Activated naive CD4-positive, alpha-beta T cell treated with anti-CD3 and anti-CD28 coated beads for 36 hours (primary cell): ENCODE measurements at regions not wholly inside any gene's neighbourhood (a gene's known extent, or its start where the extent isn't known, plus 50 kb on each side); places are given as distances from the start of the nearest gene placed in this dataset.
A peak's percentile ranks its signal among the peaks of the same experiment; 100 is the strongest.

Experiments used
- CTCF ChIA-PET: fragments of 350-600 bp; sonication (Branson Sonifier 250); formaldehyde crosslinking; loops from one replicate; lab custom pipeline; 2021; ENCODE audit warnings: antibody characterized with exemption; lab: Charles Lee
- DNase-seq: peaks from one replicate; pipeline ENCODE4 v3.0.0-alpha.2; 2020
- H3K27ac Mint-ChIP-seq: one replicate; pipeline ENCODE4 v1.8.0; 2021; ENCODE audit warnings: mild to moderate bottlenecking, mixed read lengths
- H3K27me3 Mint-ChIP-seq: one replicate; pipeline ENCODE4 v1.8.0; 2021; ENCODE audit warnings: low read depth, mixed read lengths
- H3K36me3 Mint-ChIP-seq: one replicate; pipeline ENCODE4 v1.8.0; 2021; ENCODE audit warnings: low read depth, mixed read lengths
- H3K4me1 Mint-ChIP-seq: one replicate; pipeline ENCODE4 v1.8.0; 2021; ENCODE audit warnings: low read depth, mixed read lengths
- H3K4me3 Mint-ChIP-seq: one replicate; pipeline ENCODE4 v1.8.0; 2021; ENCODE audit warnings: mild to moderate bottlenecking, moderate library complexity, mixed read lengths
- H3K9me3 Mint-ChIP-seq: one replicate; pipeline ENCODE4 v1.8.0; 2021; ENCODE audit warnings: mixed read lengths
- intact Hi-C: fragments of 100-400 bp; cut with micrococcal nuclease; formaldehyde crosslinking; loops from one replicate; pipeline ENCODE4 v1.15.1; 2023

GRCh38 chr7:13308423-13308822 is 621.0 kb downstream of the ARL4A start:
- H3K9me3 Mint-ChIP-seq: peaks cover 5% of the 10 kb centered on the region
- intact Hi-C loops: no loop called here
- CTCF ChIA-PET: interaction anchor here (0.6 kb wide), 2 partner anchors 612 to 1537 kb away, joined by 3 to 4 read pairs; no protein-coding TSS in a partner anchor
- H3K4me1 Mint-ChIP-seq: no peaks in the 10 kb centered on the region
- H3K36me3 Mint-ChIP-seq: no peaks in the 10 kb centered on the region
- H3K27me3 Mint-ChIP-seq: no peaks in the 10 kb centered on the region
- H3K27ac Mint-ChIP-seq: no peak overlapping the region
- DNase-seq: no peak
- no peak overlapping the region for H3K4me3 Mint-ChIP-seq

- H3K27ac Mint-ChIP-seq: no peak overlapping the region
- no peaks in the 10 kb centered on the region for H3K4me1 Mint-ChIP-seq
- H3K36me3 Mint-ChIP-seq: no peaks in the 10 kb centered on the region
- H3K9me3 Mint-ChIP-seq: peaks cover 5% of the 10 kb centered on the region
- intact Hi-C loops: no loop called here
- no peak for DNase-seq
- CTCF ChIA-PET: no interaction called here
- H3K4me3 Mint-ChIP-seq: no peak overlapping the region
- H3K27me3 Mint-ChIP-seq: no peaks in the 10 kb centered on the region
Observed at GRCh38 chr7:13309535-13309934, 622.1 kb downstream of the ARL4A start.

- no peak overlapping the region for H3K27ac Mint-ChIP-seq
- no peaks in the 10 kb centered on the region for H3K27me3 Mint-ChIP-seq
- H3K9me3 Mint-ChIP-seq: peaks cover 5% of the 10 kb centered on the region
- intact Hi-C loops: no loop called here
- CTCF ChIA-PET: no interaction called here
- DNase-seq: peak; percentile 7
- H3K4me1 Mint-ChIP-seq: no peaks in the 10 kb centered on the region
- H3K36me3 Mint-ChIP-seq: no peaks in the 10 kb centered on the region
- no peak overlapping the region for H3K4me3 Mint-ChIP-seq
Observed at GRCh38 chr7:13312307-13312706, 624.9 kb downstream of the ARL4A start.

- no peaks in the 10 kb centered on the region for H3K27me3 Mint-ChIP-seq
- no peak overlapping the region for H3K27ac Mint-ChIP-seq
- CTCF ChIA-PET: no interaction called here
- no peaks in the 10 kb centered on the region for H3K9me3 Mint-ChIP-seq
- H3K4me1 Mint-ChIP-seq: no peaks in the 10 kb centered on the region
- H3K4me3 Mint-ChIP-seq: no peak overlapping the region
- DNase-seq: no peak
- no peaks in the 10 kb centered on the region for H3K36me3 Mint-ChIP-seq
- intact Hi-C loops: no loop called here
Observed at GRCh38 chr7:13320333-13320732, 632.9 kb downstream of the ARL4A start.

- Mint-ChIP-seq H3K9me3 (no peaks in the 10 kb centered on the region), H3K4me3 (no peak overlapping the region), H3K4me1 (no peaks in the 10 kb centered on the region), H3K36me3 (no peaks in the 10 kb centered on the region), H3K27ac (no peak overlapping the region), H3K27me3 (no peaks in the 10 kb centered on the region)
- DNase-seq: no peak
- CTCF ChIA-PET: no interaction called here
- intact Hi-C loops: no loop called here
Observed at GRCh38 chr7:13321316-13321715, 633.9 kb downstream of the ARL4A start.

- H3K4me3 Mint-ChIP-seq: no peak overlapping the region
- H3K4me1 Mint-ChIP-seq: no peaks in the 10 kb centered on the region
- intact Hi-C loops: no loop called here
- no peaks in the 10 kb centered on the region for H3K36me3 Mint-ChIP-seq
- H3K9me3 Mint-ChIP-seq: no peaks in the 10 kb centered on the region
- CTCF ChIA-PET: interaction anchor here (0.6 kb wide), 1 partner anchor 322 kb away, joined by 6 read pairs; no protein-coding TSS in a partner anchor
- H3K27ac Mint-ChIP-seq: no peak overlapping the region
- DNase-seq: no peak
- H3K27me3 Mint-ChIP-seq: no peaks in the 10 kb centered on the region
Observed at GRCh38 chr7:13322126-13322525, 634.7 kb downstream of the ARL4A start.

- Mint-ChIP-seq H3K4me3 (no peak overlapping the region), H3K36me3 (no peaks in the 10 kb centered on the region), H3K4me1 (no peaks in the 10 kb centered on the region), H3K9me3 (no peaks in the 10 kb centered on the region), H3K27ac (no peak overlapping the region), H3K27me3 (no peaks in the 10 kb centered on the region)
- DNase-seq: no peak
- intact Hi-C loops: no loop called here
- CTCF ChIA-PET: no interaction called here
Observed at GRCh38 chr7:13327669-13328068, 640.2 kb downstream of the ARL4A start.

- Mint-ChIP-seq H3K4me3 (no peak overlapping the region), H3K36me3 (no peaks in the 10 kb centered on the region), H3K27me3 (no peaks in the 10 kb centered on the region), H3K27ac (no peak overlapping the region), H3K9me3 (no peaks in the 10 kb centered on the region), H3K4me1 (no peaks in the 10 kb centered on the region)
- CTCF ChIA-PET: no interaction called here
- intact Hi-C loops: no loop called here
- no peak for DNase-seq
Observed at GRCh38 chr7:13333371-13333770, 645.9 kb downstream of the ARL4A start.

- H3K9me3 Mint-ChIP-seq: no peaks in the 10 kb centered on the region
- DNase-seq: no peak
- no peaks in the 10 kb centered on the region for H3K36me3 Mint-ChIP-seq
- intact Hi-C loops: no loop called here
- H3K4me3 Mint-ChIP-seq: no peak overlapping the region
- H3K27ac Mint-ChIP-seq: no peak overlapping the region
- no peaks in the 10 kb centered on the region for H3K4me1 Mint-ChIP-seq
- CTCF ChIA-PET: no interaction called here
- H3K27me3 Mint-ChIP-seq: no peaks in the 10 kb centered on the region
Observed at GRCh38 chr7:13336227-13336626, 648.8 kb downstream of the ARL4A start.

GRCh38 chr7:13352677-13353076 is 636.8 kb downstream of the ETV1 start:
- CTCF ChIA-PET: no interaction called here
- H3K4me1 Mint-ChIP-seq: no peaks in the 10 kb centered on the region
- H3K9me3 Mint-ChIP-seq: no peaks in the 10 kb centered on the region
- H3K27me3 Mint-ChIP-seq: peaks cover 2% of the 10 kb centered on the region
- no peaks in the 10 kb centered on the region for H3K36me3 Mint-ChIP-seq
- H3K27ac Mint-ChIP-seq: no peak overlapping the region
- no peak for DNase-seq
- intact Hi-C loops: no loop called here
- H3K4me3 Mint-ChIP-seq: no peak overlapping the region

GRCh38 chr7:13359656-13360055 is 629.8 kb downstream of the ETV1 start:
- Mint-ChIP-seq H3K4me3 (no peak overlapping the region), H3K4me1 (no peaks in the 10 kb centered on the region), H3K27ac (no peak overlapping the region), H3K36me3 (no peaks in the 10 kb centered on the region), H3K27me3 (no peaks in the 10 kb centered on the region), H3K9me3 (no peaks in the 10 kb centered on the region)
- CTCF ChIA-PET: no interaction called here
- intact Hi-C loops: no loop called here
- no peak for DNase-seq

GRCh38 chr7:13386741-13387140 is 602.7 kb downstream of the ETV1 start:
- no peak for DNase-seq
- no peaks in the 10 kb centered on the region for H3K4me1 Mint-ChIP-seq
- peaks cover 1% of the 10 kb centered on the region for H3K9me3 Mint-ChIP-seq
- intact Hi-C loops: no loop called here
- no peaks in the 10 kb centered on the region for H3K36me3 Mint-ChIP-seq
- H3K27ac Mint-ChIP-seq: no peak overlapping the region
- no peak overlapping the region for H3K4me3 Mint-ChIP-seq
- CTCF ChIA-PET: no interaction called here
- H3K27me3 Mint-ChIP-seq: no peaks in the 10 kb centered on the region

GRCh38 chr7:13407911-13408310 is 581.6 kb downstream of the ETV1 start:
- H3K4me3 Mint-ChIP-seq: no peak overlapping the region
- peaks cover 2% of the 10 kb centered on the region for H3K9me3 Mint-ChIP-seq
- intact Hi-C loops: no loop called here
- no peak for DNase-seq
- no peak overlapping the region for H3K27ac Mint-ChIP-seq
- no peaks in the 10 kb centered on the region for H3K4me1 Mint-ChIP-seq
- CTCF ChIA-PET: no interaction called here
- no peaks in the 10 kb centered on the region for H3K36me3 Mint-ChIP-seq
- H3K27me3 Mint-ChIP-seq: no peaks in the 10 kb centered on the region

- intact Hi-C loops: no loop called here
Observed at GRCh38 chr7:13411151-13411550, 578.3 kb downstream of the ETV1 start.

More at GRCh38 chr7:13411151-13411550, 578.3 kb downstream of the ETV1 start:
- peaks cover 2% of the 10 kb centered on the region for H3K9me3 Mint-ChIP-seq
- H3K27ac Mint-ChIP-seq: no peak overlapping the region
- H3K27me3 Mint-ChIP-seq: no peaks in the 10 kb centered on the region
- DNase-seq: no peak
- CTCF ChIA-PET: no interaction called here
- no peaks in the 10 kb centered on the region for H3K36me3 Mint-ChIP-seq
- H3K4me3 Mint-ChIP-seq: no peak overlapping the region
- H3K4me1 Mint-ChIP-seq: no peaks in the 10 kb centered on the region
